NCI-H2029 (cell line): ENCODE measurements at regions not wholly inside any gene's neighbourhood (a gene's known extent, or its start where the extent isn't known, plus 50 kb on each side); places are given as distances from the start of the nearest gene placed in this dataset.
A peak's percentile ranks its signal among the peaks of the same experiment; 100 is the strongest.

Source experiments
- DNase-seq: peaks from one replicate; lab custom pipeline; 2025; lab: John Stamatoyannopoulos, UW

DNA sequence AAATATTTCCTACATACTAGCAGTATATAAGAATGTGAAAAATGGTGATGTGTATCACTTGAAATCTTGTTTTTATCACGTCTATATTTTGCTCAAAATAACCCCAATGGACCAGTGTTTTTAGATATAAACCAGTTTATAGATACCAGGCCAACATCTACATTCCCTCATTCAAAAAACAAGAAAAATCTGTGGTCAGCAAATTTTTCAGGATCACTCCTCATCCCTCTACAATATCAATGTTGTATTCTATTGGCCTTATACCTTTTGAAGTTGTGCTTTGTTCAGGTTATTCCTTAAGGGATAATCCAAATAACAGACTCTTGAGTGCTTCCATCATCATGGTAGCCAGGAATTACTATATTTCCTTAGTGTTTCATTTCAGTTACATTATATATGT is 332.9 kb upstream of the ARRDC4 start:
- DNase-seq, result no peak

DNA sequence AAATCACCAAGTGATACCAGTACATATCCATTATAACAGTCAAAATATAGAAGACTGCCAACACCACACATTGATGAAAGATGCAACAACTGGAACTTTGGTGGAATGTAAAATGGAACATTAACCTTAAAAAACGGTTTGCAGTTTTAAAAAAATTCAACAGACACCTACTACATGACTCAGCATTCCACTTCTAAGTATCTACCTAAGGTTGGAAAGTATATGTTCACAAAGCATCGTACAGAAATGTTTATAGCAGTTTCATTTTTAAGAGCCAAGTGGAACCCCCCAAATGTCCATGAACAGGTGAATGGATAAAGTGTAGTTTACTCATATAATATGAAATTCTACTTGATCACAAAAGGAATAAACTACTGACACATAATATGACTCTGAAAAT is 314.7 kb upstream of the ARRDC4 start:
- DNase-seq, result no peak

DNA sequence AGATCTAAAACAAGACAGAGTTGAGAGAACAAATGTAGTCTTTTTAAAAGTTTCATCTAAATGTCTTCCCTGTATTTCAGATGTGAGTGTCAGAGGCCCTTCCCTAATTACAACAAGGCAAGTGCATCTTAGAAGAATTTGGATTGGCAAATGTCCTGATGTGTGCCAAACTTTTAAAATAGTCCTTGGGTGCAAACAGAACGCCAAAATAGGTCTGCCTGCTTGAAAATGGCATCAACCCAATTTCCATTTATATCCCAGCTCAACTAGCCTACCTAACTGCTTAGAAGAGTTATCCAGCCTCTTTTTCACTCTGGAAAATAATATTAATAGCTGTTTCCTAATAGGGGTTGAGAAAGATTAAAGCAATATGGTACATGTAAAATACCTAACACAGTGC is 311.8 kb upstream of the ARRDC4 start:
- DNase-seq, result no peak

DNA sequence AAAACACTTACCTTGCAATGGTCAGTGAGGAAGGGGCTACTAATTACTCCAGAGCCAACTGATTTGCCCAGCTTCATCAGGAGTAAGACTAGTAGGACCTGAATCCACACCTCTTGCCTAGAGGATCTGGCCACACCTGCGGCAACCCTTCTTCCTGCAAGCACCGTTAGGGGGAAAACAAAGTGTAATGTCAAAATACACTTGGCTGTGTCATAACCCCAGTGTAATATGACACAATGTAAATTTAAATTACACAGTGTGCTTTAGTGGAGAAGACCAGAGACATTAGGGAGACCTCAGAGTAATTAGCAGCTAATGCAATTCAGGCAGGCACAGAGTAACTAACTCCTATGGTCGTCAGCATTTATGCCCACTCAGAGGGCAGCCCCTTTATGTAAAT is 308.5 kb upstream of the ARRDC4 start:
- DNase-seq, result peak; percentile 71

DNA sequence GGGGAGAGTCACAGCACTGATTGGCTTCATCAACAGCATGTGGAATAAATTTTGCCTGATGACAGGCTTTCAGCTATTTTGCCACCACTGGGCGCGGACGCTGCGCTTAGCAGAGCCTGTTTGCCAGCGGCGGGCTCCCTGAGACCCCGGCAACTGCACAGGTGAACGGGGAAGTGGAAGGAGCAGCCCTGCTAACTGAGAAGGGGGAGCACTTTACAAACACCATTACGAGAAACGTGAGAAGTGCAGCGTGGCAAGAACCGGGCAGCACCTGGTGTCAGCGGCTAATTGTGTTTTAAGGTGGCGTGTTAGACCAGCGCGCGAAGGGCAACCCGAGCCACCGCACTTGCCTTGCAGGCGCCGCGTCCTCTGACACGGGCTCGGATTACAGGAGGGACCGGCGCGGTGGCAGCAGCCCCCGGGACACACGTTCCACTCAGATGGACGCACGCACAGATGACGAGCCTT is 307.8 kb upstream of the ARRDC4 start:
- peak; percentile 65 for DNase-seq

DNA sequence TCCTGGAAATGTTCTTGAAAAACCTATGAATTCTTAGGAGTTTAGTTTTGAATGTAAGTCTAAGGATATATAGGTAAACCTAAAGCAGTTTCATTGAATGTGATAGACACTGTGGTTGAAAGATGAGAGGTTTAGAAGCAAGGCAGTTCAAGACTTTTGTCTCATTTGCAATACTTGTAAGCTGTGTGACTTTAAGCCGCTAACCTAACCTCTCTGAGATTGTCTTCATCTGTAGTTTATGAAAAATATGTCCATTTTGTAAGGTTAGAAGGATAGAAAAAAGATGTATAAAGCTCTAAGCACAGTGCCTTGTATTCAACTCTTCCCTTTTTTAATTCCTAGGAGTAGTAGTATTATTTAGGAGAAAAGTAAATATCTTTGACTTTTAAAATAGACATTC is 306.6 kb upstream of the ARRDC4 start:
- no peak for DNase-seq

DNA sequence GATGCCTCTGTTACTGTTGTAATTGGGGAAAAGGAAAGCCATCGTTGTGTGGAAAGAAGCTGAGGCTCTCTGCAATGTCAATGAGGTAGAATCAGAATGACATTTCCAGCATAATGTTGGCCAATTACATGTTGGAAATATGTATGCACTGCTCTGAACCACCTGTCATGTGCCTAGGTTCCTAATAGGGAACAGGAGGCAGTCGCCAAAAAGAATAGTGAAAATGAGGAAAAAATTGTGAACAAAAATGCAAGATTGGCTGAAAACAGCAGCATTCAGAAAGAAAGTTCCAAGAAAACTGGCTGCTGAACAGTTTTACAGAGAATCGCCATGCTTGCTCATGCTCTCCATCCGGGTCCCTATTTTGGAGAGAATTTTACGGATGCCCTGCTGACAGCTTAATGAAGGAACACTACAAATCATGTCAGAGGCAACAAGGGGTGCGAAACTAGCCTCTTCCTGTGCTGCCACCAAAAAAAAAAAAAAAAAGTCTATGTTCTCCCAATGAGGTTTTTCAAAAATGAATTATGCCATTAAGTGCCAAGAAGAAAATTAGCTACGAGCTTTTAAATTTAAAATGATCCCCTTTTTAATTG is 305.9 kb upstream of the ARRDC4 start:
- no peak for DNase-seq

DNA sequence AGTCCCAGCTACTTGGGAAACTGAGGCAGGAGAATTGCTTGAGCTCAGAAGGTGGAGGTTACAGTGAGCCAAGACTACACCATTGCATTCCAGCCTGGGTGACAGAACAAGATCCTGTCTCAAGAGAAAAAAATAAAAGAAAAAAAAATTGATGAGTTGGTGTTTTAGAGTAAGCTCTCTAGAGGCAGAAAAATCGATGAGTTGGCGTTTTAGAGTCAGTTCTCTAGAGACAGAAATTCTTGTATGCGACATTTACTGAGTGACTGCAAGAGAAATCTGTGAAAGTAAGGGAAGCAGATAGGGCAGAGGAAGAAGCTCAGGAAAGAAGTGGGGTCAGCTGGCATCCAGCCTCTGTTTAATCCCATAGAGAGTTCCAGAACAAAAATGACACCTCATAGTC is 298.7 kb upstream of the ARRDC4 start:
- DNase-seq, result no peak

DNA sequence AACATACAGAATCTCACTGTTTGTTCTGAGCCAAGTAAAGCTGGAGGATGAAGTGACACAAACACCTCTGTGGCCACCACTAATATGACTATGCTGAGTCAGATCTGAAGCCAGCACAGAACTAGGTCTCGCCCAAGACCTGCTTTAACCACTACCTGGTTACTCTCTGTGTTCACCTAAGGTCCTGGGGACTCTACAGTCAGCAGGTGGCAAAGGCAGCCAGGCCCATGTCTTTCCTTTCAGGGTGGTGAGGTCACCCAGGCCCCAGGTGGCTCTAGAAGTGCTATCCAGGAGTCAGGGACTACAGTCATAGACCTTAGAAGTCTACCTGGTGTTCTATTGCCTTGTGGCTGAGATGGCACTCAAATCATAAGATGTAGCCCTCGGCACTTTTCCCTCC is 287.9 kb upstream of the ARRDC4 start:
- DNase-seq, result no peak

DNA sequence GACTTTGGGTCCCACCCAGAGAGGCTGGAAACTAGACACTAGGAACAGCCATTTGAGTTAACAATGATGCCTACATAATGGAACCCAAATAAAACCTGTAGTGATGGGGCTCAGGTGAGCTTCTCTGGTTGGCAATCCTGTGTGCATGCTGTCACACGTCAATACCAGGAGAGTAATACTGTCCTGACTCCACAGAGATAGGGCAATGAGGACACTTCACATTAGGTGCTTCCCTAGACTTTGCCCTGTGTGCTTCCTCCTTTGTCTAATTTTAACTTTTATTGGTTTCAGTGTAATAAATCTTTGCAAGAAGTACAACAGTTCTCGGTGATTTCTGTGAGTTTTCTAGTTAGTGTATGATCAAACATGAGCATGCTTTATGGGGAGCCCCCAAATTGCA is 281.8 kb upstream of the ARRDC4 start:
- no peak for DNase-seq

DNA sequence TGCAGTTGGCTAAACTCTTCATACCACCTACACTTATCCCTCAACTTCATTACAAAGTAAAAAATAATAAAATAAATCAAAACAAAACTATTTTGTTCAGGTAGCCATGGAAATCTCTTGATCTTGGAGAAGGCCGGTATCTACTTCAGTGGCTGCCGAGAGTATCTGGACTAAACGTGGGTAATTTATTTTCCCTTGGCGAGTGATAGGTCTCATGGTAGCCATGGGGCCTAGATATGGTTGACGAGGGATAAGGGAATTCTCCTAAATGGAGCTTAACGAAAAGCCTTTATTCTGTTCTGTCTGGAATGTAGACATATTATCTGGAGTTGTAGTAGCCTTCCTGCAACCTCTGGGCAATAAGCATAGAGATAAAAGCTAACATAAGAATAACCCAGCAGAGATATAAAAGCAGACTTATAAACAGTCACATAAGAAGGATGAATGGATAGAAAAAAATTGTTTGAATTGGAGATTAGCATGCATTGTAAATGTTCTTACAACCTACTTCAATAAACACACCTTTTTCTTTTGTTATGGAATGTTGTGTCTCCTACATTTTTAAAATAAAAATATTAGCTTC is 281.3 kb upstream of the ARRDC4 start:
- no peak for DNase-seq

DNA sequence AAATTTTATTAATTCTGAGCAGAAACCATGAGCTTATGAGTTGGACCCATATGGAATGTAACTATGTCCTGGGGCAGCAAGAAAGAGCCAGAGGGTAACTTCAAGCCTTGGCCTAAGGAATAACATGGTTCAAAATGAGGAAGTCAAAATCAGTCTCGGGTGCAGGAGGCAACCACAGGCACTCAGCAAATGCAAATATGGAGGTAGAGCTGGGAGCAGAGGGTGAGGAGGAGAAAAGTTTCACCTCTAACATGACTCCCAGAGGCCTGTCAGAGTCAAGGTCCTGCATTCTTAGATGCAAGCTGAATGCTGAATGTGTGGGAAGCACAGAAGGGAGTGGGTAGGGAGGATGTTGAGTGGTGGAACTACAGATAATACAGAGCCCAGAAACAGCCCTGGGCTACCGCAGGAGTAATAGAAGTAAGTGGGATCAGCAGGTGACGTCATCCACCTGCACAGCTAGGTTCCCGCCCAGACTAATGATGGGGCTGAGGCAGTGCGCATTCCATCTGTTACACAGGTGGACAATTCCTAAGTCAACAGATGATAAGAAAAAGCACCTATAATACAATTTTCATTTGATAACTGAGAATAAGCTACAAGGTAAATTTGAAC is 279.8 kb upstream of the ARRDC4 start:
- DNase-seq, result no peak

DNA sequence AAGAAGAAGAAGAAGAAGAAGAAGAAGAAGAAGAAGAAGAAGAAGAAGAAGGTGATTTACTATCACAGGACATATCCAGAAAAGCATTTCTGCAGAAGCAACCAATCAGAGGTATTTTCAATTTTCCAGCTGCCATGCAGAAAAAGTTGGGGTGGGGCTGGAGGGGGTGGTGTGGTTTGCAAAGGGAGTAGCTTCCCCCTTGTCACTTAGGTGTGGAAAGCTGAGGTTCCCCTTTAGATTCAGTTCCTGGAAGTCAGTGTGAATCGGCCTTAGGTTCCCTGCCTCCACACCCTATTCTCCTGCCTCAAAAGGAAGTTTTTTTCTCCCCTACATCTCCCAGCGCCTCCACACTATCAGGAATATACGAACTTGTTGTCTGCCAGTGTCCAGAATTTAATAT is 276.7 kb upstream of the ARRDC4 start:
- DNase-seq, result no peak

DNA sequence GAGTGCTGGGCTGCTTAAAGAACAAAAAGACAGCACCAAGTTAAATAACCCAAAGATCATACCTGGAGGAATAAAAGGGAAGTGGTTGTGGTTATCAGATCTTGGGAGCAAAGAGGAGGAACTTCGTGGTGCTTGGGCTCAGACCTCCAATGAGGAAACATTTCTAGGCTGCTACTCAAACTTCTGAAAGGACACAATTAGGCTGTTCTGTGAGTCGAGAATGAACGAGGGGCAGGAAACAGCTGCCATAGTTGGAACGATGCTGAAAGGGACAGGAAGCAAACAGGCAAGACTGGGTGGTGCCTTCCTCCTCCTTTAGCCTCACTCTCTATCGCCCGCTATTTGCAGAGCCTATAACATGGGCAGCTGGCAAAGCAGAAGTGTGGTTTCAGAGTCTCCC is 276.3 kb upstream of the ARRDC4 start:
- DNase-seq, result peak; percentile 51

DNA sequence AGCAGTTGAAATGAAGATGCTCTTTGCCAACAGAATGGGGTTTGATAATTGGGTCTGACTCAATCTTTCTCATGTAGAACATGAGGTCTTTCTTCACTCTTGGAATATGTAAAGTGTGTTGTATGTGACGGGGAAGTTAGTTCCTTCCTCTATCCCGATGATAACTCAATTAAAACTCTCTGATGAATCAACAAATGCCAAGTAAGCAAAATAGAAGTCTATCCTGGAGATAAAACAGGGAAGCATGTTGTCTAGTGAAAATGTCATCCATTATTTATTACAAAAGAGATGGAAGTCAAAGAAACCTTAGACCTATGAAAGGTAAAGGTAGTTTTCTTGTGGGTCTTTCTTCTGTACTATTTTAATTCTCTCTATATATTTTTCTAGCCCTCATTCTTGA is 274.2 kb upstream of the ARRDC4 start:
- DNase-seq, result no peak

DNA sequence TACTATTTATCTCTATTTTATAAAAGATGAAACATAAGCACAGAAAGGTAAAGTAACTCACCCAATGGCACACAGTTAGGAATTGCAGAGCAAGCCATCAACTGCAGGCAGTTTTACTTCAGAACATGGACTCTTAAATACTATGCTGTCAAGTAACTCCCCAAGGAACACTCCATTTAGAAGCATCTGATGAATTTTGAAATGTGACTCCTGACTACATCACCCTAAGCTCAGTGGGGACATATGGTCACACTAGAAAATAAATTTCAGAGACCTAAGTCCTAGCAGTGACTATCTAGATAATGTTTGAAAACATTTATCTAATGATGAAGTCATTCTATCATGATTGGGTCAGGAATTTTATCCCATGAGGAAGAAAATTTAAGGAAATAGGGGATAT is 272.8 kb upstream of the ARRDC4 start:
- DNase-seq, result no peak

DNA sequence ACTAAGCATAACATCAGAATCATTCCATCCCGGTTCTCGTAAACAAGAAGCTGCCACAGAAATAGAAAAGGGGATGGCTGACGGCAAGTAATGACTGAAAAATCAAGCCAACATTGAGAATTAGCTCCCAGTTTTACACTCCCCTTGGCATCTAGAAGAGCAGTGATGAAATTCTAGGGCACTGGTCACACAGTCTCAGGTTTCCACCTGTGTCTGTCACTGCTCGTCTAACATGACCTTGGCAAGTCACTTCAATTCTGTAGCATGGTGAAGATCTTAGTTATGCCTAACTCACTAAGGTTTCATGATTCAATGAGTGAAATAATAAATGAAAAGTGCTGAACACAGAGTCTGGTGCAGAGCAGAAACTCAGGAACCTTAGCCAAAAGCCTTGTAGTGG is 272.3 kb upstream of the ARRDC4 start:
- DNase-seq, result no peak

DNA sequence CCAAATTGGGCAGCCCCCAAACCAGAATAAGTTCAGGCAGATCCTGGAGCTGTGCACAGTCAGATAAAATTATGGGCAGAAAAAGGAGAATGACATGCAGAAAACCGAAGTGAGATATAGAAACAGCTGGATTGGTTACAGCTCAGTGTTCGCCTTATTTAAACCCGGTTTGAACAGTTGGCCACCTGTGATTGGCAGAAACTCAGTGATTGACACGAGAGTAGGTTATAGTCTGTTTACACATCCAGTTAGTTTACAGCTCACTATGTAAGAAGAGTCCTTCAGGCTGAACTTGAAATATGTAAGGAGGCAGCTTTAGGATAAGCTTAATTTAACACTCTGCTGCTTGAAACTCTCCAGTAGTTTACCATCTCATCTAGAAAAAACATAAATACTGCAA is 271.6 kb upstream of the ARRDC4 start:
- no peak for DNase-seq

DNA sequence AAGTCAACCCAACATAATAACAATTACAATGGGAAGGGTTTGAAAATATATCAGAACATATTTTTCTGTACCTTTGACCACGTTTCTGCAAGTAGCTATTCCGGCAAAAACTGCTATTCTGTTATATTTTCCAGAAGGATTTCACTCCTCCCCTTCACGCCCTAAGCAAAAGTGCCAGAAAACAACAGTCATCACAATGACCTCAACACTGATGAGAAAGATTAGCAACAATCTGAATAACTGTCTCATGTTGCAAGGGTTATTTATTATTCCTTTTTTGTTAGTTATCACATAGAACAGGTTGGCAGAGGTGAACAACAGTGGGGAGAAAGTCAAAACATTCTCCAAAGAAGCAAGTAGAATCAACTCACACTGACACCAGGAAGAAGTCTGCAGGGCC is 269.4 kb upstream of the ARRDC4 start:
- no peak for DNase-seq

DNA sequence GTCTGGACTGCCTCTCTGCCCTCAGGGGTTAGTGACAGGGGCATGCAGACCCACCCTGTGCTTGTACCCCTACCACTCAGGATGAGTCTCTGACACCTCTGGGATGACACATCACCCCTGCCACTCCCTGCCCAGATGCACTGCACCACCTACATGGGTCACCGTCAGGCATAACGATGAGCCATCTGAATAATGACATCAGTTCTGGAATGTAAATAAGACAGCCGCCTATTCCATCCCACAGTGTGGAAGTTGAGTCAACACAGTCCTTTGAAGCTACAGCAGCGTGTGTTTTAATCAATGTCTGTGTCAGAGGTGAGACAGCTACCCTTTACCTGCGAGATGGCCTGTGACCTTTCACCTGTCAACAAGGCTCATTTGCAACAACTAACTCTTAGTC is 268.7 kb upstream of the ARRDC4 start:
- DNase-seq, result no peak

DNA sequence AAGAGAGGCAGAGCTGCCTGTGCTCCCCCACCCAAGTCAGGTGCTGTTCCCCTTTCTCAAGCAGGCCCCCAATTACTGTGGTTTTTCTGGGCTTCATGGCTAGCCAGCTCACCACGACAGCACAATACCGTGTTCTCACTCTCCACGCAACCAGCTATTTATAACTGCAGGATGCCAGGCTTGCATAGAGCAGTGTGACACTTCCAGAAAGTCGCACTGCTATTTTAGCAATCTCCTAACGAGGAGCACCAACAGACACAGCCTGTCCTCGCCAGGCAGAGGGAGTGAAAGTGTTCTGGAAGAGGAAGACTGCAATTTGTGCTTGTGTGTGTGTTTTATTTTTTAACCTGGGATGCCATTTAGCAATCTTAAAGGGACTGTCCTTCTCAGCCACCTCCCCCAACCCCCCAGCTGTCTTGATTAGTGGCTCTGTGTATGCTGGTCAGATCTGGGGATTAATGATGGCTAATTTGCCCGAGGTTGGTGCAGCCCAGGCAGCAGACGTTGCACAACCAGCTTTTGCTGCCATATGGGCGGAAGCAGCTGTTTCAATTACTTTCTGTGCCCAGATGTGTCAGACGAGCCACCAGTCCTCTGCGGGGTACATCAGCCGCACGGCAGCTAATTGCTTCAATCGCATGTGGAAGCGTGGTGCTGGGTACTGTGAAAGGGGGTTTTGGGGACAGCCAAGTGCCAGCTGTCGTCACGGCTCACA is 268.0 kb upstream of the ARRDC4 start:
- DNase-seq, result no peak

DNA sequence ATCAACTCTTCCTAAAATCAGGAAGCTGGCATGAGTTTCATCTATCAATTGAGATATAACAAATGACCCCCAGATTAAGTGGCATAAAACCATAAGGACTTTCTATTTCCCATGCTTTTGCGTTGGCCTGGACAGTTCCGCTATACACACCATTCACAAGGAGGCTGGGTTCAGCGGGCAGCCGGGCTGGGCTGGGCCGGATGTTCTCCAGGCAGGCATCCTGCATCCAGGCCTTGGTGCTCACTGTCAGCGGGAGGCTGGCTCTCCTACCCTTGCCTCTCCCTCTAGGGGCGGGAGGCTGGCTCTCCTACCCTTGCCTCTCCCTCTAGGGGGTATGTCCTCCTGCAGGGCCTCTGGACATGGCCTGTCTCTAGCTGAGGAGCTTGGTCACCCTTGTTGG is 266.0 kb upstream of the ARRDC4 start:
- DNase-seq, result no peak

DNA sequence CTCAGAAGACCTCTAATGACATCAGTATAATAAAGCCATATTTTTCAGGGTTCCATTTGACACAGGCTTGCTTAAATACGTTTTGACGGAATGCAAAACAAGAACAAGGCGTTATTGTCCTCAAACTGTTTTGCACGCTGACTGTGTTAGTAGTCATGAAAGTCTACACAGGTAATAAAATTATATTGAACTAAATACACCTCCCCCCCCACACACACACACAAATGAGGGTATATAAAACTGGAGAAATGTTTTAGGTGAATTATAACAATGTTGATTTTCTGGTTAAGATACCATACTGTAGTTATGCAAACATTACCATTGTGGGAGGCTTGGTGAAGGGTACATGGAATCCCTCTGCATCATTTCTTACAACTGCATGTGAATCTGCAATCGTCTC is 257.1 kb upstream of the ARRDC4 start:
- no peak for DNase-seq
